ENCODE measurements at regions not wholly inside any gene's neighbourhood (a gene's known extent, or its start where the extent isn't known, plus 50 kb on each side); places are given as distances from the start of the nearest gene placed in this dataset.

DNA sequence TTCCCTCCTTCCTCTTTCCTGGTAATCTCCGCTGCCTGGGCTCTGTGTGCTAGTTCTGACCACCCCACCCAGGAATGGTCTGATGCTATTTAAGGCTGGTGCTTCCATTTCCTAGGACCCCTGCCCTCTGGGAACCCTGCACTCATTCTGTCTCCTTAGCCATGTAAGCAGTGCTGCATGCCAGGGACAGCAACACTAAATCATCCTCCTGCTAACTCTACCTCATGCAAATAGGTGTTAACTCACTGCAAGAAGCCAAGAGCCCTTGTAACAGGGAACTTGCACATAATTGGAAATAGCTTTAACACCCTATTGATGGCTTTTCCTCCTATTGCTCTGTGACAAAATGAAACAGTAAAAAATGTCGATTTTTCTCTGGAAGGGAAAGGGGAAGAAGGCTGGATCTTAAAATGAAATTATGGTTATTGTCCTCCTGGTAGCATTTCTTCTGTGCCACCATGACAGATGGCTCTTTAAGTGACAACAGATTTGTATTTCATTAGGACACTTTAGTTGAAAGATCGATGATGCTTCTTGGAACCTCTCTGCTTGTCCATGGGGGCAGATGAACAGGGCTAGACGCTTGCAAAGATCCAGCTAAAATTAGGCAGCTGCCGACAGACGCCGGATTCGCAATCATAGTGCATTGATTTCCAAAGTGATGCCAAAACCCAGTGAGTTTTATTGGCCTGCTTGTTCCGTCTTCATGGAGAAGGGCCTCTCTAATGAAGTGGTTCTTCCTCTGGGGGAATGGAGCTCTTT is 551.7 kb downstream of the MATN1 start:
- Mint-ChIP-seq H3K36me3 (ENCODE audit: insufficient read depth) (no peaks in the 10 kb centered on the region), H3K9me3 (ENCODE audit: low read depth) (no peaks in the 10 kb centered on the region), H3K27me3 (peaks cover 4% of the 10 kb centered on the region), H3K27ac (no peak overlapping the region), H3K4me3 (ENCODE audit: low read depth) (no peak overlapping the region), H3K4me1 (ENCODE audit: low read depth) (peaks cover 11% of the 10 kb centered on the region)
- TF ChIP-seq, protein P1, sequence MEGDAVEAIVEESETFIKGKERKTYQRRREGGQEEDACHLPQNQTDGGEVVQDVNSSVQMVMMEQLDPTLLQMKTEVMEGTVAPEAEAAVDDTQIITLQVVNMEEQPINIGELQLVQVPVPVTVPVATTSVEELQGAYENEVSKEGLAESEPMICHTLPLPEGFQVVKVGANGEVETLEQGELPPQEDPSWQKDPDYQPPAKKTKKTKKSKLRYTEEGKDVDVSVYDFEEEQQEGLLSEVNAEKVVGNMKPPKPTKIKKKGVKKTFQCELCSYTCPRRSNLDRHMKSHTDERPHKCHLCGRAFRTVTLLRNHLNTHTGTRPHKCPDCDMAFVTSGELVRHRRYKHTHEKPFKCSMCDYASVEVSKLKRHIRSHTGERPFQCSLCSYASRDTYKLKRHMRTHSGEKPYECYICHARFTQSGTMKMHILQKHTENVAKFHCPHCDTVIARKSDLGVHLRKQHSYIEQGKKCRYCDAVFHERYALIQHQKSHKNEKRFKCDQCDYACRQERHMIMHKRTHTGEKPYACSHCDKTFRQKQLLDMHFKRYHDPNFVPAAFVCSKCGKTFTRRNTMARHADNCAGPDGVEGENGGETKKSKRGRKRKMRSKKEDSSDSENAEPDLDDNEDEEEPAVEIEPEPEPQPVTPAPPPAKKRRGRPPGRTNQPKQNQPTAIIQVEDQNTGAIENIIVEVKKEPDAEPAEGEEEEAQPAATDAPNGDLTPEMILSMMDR (IDR thresholded peaks at IDR 0.05; ENCODE audit: unreplicated experiment) = no peak
- no peak for DNase-seq (ENCODE audit: low spot score, unreplicated experiment)

DNA sequence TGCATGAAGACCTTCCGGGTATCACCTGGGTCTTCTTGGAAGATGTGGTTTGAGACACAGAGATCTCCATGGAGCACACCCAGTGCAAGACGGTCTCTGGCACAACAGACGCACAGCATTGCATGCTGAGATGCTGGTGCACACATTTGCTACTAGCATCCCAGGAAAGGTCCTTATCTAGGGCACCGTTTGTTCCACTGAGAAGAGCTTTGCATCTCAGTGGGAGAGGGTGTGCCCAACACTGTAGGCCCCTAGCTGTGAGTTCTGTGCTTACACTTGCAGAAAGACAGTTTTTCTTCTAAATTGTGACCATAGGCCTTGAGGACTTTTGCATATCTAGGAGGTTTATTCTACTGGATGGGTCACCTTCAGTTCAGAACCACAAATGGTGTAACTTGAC is 554.1 kb downstream of the MATN1 start:
- no peaks in the 10 kb centered on the region for H3K9me3 Mint-ChIP-seq (ENCODE audit: low read depth)
- TF ChIP-seq, protein P1 (IDR thresholded peaks at IDR 0.05; ENCODE audit: unreplicated experiment) = no peak
- no peaks in the 10 kb centered on the region for H3K36me3 Mint-ChIP-seq (ENCODE audit: insufficient read depth)
- no peak for DNase-seq (ENCODE audit: low spot score, unreplicated experiment)
- H3K4me1 Mint-ChIP-seq (ENCODE audit: low read depth) = peaks cover 10% of the 10 kb centered on the region
- no peak overlapping the region for H3K27ac Mint-ChIP-seq
- no peak overlapping the region for H3K4me3 Mint-ChIP-seq (ENCODE audit: low read depth)
- H3K27me3 Mint-ChIP-seq = peaks cover 4% of the 10 kb centered on the region

DNA sequence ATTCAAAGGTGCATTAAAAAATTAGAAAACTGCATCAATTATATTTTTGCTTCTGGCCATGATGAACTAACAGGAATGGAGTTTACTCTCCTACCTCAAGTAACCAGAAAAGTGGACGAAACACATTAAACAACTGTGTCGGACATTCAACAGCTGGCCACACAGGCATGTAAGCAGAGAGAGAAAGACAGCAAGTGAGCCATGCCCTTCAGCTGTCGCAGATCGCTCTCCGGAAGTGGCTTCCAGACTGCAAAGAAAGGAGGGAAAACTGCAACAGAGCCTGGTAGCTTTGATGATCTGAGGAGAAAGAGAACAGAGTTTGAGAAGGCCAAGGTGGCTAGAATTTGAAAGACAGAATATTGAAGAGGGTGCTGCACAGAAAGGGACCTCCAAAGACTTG is 557.2 kb downstream of the MATN1 start:
- no peaks in the 10 kb centered on the region for H3K4me1 Mint-ChIP-seq (ENCODE audit: low read depth)
- no peak overlapping the region for H3K4me3 Mint-ChIP-seq (ENCODE audit: low read depth)
- H3K27ac Mint-ChIP-seq = no peak overlapping the region
- no peaks in the 10 kb centered on the region for H3K36me3 Mint-ChIP-seq (ENCODE audit: insufficient read depth)
- peaks cover 8% of the 10 kb centered on the region for H3K27me3 Mint-ChIP-seq
- DNase-seq (ENCODE audit: low spot score, unreplicated experiment) = no peak
- TF ChIP-seq, protein P1 (IDR thresholded peaks at IDR 0.05; ENCODE audit: unreplicated experiment) = no peak
- H3K9me3 Mint-ChIP-seq (ENCODE audit: low read depth) = no peaks in the 10 kb centered on the region

DNA sequence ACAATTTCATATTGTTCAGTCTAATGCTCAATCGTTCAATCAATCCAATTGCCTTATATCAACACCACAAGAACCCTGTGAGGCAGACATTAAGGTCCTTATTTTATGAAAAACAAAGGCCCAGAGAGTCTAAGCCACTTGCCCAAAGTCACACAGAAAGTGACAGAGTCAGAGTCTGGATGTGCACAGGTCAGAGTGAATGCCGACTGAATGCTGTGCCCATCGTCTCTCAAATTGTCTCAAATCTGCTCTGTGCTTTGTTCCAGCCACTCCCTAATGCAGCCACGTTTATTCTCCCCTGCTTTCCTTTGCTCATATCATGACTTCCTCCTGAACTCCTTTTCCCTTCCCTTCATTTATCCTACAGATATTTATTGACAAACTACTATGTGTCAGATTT is 558.3 kb downstream of the MATN1 start:
- TF ChIP-seq, protein P1 (IDR thresholded peaks at IDR 0.05; ENCODE audit: unreplicated experiment) = no peak
- H3K4me1 Mint-ChIP-seq (ENCODE audit: low read depth) = no peaks in the 10 kb centered on the region
- H3K9me3 Mint-ChIP-seq (ENCODE audit: low read depth) = no peaks in the 10 kb centered on the region
- no peak overlapping the region for H3K4me3 Mint-ChIP-seq (ENCODE audit: low read depth)
- H3K27ac Mint-ChIP-seq = no peak overlapping the region
- H3K36me3 Mint-ChIP-seq (ENCODE audit: insufficient read depth) = no peaks in the 10 kb centered on the region
- DNase-seq (ENCODE audit: low spot score, unreplicated experiment) = no peak
- H3K27me3 Mint-ChIP-seq = peaks cover 8% of the 10 kb centered on the region

DNA sequence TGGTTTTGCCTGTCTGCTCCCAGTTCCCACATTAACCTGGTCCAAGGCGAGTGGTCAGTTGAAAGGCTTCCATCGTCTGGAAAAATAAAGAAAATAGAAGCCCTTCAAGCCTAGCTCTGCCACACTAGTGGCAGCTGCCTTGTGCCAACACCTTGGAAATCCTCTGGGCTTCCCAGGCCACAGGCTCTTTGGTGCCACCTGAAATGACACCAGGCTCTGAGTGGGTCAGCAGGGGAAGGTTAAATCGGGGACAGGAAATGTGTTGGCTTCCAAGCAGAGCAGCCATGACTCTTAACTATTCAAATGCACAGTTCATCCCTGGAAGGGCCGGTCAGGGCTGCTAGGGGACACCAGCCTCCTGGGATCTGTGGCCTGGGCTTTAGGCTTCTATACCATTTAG is 558.7 kb downstream of the MATN1 start:
- TF ChIP-seq, protein P1 (IDR thresholded peaks at IDR 0.05; ENCODE audit: unreplicated experiment) = no peak
- Mint-ChIP-seq H3K36me3 (ENCODE audit: insufficient read depth) (no peaks in the 10 kb centered on the region), H3K4me3 (ENCODE audit: low read depth) (no peak overlapping the region), H3K27me3 (peaks cover 8% of the 10 kb centered on the region), H3K27ac (no peak overlapping the region), H3K4me1 (ENCODE audit: low read depth) (no peaks in the 10 kb centered on the region), H3K9me3 (ENCODE audit: low read depth) (no peaks in the 10 kb centered on the region)
- DNase-seq (ENCODE audit: low spot score, unreplicated experiment) = no peak

Data from progenitor cell of endocrine pancreas (in vitro differentiated cells).